HG03025 (cell line): ENCODE measurements at regions not wholly inside any gene's neighbourhood (a gene's known extent, or its start where the extent isn't known, plus 50 kb on each side); places are given as distances from the start of the nearest gene placed in this dataset.
"Not testable (repeated sequence)": the region's sequence is repeated elsewhere in the genome, so short reads cannot be mapped to it uniquely, and the experiment has no call there.

Experiments used
- ATAC-seq: cut with Tn5 transposase; IDR thresholded peaks from one replicate; pipeline ENCODE4 v1.9.1; 2021; ENCODE audit warnings: mild to moderate bottlenecking, moderate library complexity; ENCODE audit not compliant: unreplicated experiment, low FRiP score

DNA sequence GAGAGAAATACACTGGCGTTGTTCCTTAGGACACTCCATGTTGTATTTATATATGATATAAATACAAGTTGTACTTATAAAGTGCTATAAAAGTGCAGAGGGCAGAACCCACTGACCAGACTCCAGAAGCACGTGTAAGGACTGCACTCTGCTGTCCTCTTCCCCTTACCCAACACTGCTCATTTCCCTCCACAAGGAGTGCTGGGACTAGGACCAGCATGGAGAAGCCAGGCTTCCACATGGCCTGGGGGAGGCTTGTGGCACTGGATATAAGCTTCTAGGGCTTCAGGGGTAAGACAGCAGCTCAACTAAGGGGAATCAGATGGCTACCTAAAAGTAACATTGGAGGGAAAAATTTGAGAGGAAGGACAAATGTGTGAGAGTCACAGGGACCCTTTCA, 556.9 kb downstream of the IGSF11 start:
- no peak for ATAC-seq

GRCh38 chr3:118478706-118479276, 555.9 kb downstream of the IGSF11 start:
- ATAC-seq: no peak

DNA sequence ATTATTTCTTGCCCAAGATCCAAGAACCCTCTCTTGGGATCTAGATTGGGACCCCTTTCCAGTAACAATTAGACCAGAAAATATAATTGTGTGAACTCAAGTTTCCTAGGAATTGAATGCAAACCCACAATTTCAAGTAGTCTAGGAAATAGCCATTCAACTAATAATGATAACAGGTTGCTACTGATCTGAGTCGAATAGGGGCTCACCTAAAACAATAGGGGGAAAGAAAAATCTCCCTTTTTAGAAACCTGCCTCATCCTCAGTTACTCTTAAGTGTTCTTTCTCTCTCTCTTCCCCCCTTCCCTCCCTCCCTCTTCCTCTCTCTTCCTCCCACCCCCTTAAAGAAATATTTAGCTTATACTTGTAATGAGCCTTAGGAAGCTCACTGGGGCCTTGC, 555.3 kb downstream of the IGSF11 start:
- ATAC-seq: no peak

DNA sequence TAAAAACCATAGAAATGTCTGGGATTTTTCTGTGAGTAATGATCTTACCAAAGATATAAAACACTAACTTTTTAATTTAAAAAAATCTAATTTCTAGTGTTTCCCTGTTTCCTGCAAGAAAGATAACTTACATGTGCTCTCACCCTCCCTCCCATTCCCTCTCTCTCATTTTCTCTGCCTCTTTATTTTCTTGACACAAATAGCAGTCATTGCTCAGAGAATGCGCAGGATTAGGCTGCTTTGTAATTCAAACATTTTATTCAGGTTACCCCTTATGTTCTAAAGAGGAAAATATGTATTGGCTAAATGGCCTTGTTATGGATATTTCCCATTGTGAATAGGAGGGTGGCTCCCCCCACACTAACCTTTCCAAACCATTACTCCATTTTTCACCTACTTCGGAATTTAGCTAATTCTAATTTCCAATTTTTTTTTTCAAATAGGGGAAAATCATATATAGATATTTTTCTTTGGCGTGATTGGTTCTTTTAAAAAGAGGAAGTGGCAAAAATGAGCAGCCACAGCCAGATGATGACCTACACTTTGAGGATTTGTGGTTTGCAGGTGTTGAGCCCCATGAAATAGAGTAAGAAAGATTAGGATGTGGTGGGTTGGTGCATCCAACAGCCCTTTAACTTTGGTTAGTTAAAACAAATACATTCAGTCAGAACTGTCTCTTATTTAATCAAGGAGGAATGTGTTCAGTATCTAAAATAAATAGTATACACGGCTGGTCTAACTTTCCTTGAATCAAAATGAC, 554.4 kb downstream of the IGSF11 start:
- peak; percentile 63 for ATAC-seq

- ATAC-seq: no peak
Observed at GRCh38 chr3:118485693-118486092, 549.0 kb downstream of the IGSF11 start.

DNA sequence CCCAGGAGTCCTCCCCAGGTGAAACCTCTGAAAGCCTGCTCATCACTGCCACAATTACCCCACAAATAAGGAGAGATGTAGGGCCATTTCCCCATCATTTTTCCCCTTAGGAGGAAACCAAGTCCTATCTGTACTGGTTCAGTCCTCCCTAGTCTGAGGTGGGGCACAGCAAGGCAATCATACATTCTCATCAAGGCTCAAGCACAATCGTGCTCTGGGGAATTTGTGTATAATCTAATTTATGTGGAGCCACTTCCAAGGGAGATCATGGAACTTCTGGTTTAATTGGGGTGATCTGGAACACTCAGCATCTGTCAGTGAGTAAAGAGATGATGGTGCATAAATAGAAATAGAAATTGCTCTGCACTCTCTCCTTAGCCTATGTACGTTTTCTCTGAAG, 546.9 kb downstream of the IGSF11 start:
- no peak for ATAC-seq

- ATAC-seq: no peak
Observed at GRCh38 chr3:118488732-118489131, 545.9 kb downstream of the IGSF11 start.

- ATAC-seq: peak; percentile 57
Observed at GRCh38 chr3:118495206-118495605, 539.4 kb downstream of the IGSF11 start.

- ATAC-seq: no peak
Observed at GRCh38 chr3:118497274-118497673, 537.4 kb downstream of the IGSF11 start.

DNA sequence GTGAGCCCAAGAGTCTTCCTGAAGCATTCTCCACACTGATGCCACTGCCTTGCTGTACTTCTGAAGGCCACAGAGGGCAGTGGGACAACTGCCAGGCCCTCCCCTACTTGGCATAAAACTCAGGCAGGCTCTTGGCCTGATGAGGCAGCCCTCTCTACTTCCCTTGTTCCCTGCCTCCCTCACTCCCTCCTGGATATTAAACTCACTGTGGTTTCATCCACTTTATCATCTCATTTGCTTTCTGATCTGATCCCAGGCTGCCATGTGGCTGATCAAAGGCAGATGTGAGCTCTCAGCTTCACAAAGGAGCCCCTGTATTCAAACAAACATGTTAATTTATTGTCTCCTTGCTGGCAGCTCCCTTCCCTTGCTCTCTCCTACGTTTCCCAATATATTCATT, 533.5 kb downstream of the IGSF11 start:
- ATAC-seq: no peak

GRCh38 chr3:118504906-118505305, 529.7 kb downstream of the IGSF11 start:
- ATAC-seq: no peak

GRCh38 chr3:118505784-118506183, 528.9 kb downstream of the IGSF11 start:
- ATAC-seq: no peak

GRCh38 chr3:118511402-118511801, 523.2 kb downstream of the IGSF11 start:
- ATAC-seq: no peak

DNA sequence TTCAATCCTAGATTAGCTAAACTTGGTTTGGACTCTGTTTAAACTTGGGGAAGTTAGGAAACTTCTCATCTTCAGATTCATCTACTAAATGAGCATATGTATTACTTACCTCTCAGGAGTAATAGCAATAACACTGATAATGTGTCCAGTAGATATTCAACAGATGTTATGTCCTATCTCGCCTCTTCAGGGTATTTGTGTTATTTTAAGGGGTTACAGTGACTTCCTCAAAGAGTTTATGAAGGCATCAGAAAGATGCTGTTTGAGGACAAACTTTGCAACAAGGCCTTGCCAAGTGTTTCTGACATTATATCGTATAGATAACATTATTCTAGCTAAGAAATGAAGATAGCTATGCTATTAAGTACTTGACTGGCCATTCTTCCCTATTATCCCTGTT, 522.3 kb downstream of the IGSF11 start:
- no peak for ATAC-seq

DNA sequence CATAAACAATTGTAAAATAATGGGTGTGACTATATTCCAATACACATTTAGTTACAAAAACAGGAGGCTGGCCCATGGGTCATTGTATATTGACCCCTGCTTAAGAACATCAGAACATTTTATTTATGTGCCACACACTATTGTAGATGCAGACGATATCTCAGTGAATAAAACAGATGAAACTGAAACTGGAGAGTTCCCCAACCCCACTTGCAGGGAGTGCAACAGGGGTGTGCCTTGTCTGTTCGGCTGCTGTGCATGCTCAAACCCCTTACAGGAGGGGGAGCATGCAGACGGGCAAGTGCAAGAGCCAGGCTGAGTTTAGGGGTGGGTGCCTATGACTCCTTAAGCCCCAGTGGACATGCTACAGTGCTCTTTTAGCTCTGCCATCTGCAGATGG, 509.6 kb downstream of the IGSF11 start:
- ATAC-seq: peak; percentile 45

DNA sequence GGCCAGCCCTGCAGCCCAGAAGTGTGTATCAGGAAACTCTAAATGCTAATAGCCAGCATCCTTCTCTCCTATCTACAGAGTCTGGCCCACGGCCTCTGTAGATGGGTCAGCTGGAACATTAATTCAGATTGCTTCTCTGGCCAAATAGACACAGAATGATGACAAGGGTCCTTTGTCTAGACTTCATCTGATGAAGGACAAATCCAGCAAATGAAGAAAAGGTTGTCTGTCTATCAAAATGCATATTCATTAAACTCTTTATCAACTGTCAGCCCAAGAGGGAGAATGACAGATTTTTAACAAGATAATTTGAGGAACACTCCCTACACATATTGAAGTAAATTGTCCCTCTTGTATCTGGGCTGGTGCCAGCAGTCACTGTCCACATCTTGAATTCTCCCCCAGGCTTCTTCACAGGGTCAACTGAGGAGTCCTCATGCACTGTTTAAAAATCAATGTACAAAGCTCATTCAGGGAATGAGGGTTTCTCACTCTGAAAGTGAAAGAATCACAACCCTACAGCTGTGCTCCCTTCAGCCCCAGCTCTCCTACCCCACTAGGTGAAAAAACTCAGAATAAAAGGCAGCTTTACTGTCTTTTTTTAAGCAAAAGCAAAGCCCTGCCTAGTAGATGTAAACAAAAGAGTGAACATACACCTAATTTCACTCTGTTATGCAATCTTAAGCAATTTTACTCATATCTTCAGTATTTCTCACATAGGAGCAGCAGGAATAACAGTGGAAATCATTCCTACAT, 507.7 kb downstream of the IGSF11 start:
- peak; percentile 89 for ATAC-seq

- ATAC-seq: peak; percentile 42
Observed at GRCh38 chr3:118527514-118528044, 507.1 kb downstream of the IGSF11 start.

DNA sequence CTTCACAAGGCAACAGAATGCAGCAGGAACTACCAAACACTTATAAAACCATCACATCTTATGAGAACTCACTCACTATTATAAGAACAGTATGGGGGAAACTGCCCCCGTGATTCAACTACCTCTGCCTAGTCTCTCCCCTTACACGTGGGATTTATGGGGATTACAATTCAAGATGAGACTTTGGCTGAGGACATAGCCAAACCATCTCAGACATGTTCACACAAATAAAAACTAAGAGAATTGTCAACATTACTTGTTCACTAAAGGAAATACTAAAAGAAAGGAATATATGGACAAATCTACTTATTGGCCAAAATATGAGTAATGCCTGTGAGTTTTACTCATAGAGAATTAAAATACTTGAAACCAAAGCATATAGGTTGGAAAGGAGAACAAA, 505.1 kb downstream of the IGSF11 start:
- ATAC-seq: no peak

- ATAC-seq: no peak
Observed at GRCh38 chr3:118530350-118530922, 504.2 kb downstream of the IGSF11 start.

DNA sequence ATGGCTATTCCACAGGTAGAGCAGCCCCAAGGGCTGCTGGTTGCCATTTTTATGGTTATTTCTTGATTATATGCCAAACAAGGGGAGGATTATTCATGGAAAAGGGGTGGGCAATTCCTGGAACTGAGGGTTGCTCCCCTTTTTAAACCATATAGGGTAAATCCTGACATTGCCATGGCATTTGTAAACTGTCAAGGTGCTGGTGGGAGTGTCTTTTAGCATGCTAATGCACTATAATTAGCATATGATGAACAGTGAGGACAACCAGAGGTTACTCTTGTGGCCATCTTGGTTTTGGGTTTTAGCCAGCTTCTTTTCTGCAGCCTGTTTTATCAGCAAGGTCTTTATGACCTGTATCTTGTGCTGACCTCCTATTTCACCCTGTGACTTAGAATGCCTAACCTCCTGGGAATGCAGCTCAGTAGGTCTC, 503.7 kb downstream of the IGSF11 start:
- not testable (repeated sequence) for ATAC-seq

- no peak for ATAC-seq
Observed at GRCh38 chr3:118531816-118532215, 502.8 kb downstream of the IGSF11 start.
